ENCODE measurements at regions not wholly inside any gene's neighbourhood (a gene's known extent, or its start where the extent isn't known, plus 50 kb on each side); places are given as distances from the start of the nearest gene placed in this dataset.

GRCh38 chr17:83144421-83145357 is 65.3 kb downstream of the METRNL start:
- Mint-ChIP-seq H3K4me3 (no peak overlapping the region), H3K27ac (no peak overlapping the region), H3K27me3 (peaks cover 0 to 14% of the 10 kb centered on the region in 2 donors), H3K9me3 (no peaks in the 10 kb centered on the region), H3K36me3 (ENCODE audit: insufficient read depth) (no peaks in the 10 kb centered on the region), H3K4me1 (ENCODE audit: low read depth in 2 of 2) (no peaks in the 10 kb centered on the region)
- DNase-seq: no peak
- ATAC-seq (replicated peaks): no peak

GRCh38 chr17:83145358-83145738 is 65.9 kb downstream of the METRNL start:
- Mint-ChIP-seq H3K36me3 (ENCODE audit: insufficient read depth) (no peaks in the 10 kb centered on the region), H3K9me3 (no peaks in the 10 kb centered on the region), H3K27ac (no peak overlapping the region), H3K27me3 (peaks cover 0 to 14% of the 10 kb centered on the region in 2 donors), H3K4me1 (ENCODE audit: low read depth in 2 of 2) (no peaks in the 10 kb centered on the region), H3K4me3 (no peak overlapping the region)
- no peak for ATAC-seq (replicated peaks)
- DNase-seq: no peak

- H3K4me3 Mint-ChIP-seq: no peak overlapping the region
- H3K27ac Mint-ChIP-seq: peak overlapping the region in 1 of 2 donors; percentile 35
- peaks cover 0 to 2% of the 10 kb centered on the region in 2 donors for H3K4me1 Mint-ChIP-seq (ENCODE audit: low read depth in 2 of 2)
- ATAC-seq (replicated peaks): no peak
- no peaks in the 10 kb centered on the region for H3K36me3 Mint-ChIP-seq (ENCODE audit: insufficient read depth)
- H3K27me3 Mint-ChIP-seq: peaks cover 1 to 14% of the 10 kb centered on the region in 2 donors
- no peak for DNase-seq
- no peaks in the 10 kb centered on the region for H3K9me3 Mint-ChIP-seq
These were observed 66.4 kb downstream of the METRNL start for GRCh38 chr17:83145831-83146230.

- Mint-ChIP-seq H3K4me1 (ENCODE audit: low read depth in 2 of 2) (peaks cover 0 to 5% of the 10 kb centered on the region in 2 donors), H3K9me3 (no peaks in the 10 kb centered on the region), H3K27me3 (peaks cover 6 to 17% of the 10 kb centered on the region in 2 donors), H3K27ac (peak overlapping the region in 1 of 2 donors; percentile 35), H3K36me3 (ENCODE audit: insufficient read depth) (no peaks in the 10 kb centered on the region), H3K4me3 (no peak overlapping the region)
- ATAC-seq (replicated peaks) (no peak), DNase-seq (no peak)
These were observed 66.9 kb downstream of the METRNL start for GRCh38 chr17:83146347-83146746.

- H3K36me3 Mint-ChIP-seq (ENCODE audit: insufficient read depth): no peaks in the 10 kb centered on the region
- H3K4me3 Mint-ChIP-seq: no peak overlapping the region
These were observed 67.9 kb downstream of the METRNL start for GRCh38 chr17:83147280-83147679.

GRCh38 chr17:83148317-83149028 is 69.1 kb downstream of the METRNL start:
- Mint-ChIP-seq H3K4me3 (no peak overlapping the region), H3K36me3 (ENCODE audit: insufficient read depth) (no peaks in the 10 kb centered on the region), H3K4me1 (ENCODE audit: low read depth in 2 of 2) (peaks cover 2 to 5% of the 10 kb centered on the region in 2 donors), H3K9me3 (no peaks in the 10 kb centered on the region), H3K27me3 (peaks cover 7 to 21% of the 10 kb centered on the region in 2 donors), H3K27ac (peak overlapping the region in 1 of 2 donors; percentile 35)
- ATAC-seq (replicated peaks) (no peak), DNase-seq (no peak)

More at GRCh38 chr17:83147280-83147679, 67.9 kb downstream of the METRNL start:
- Mint-ChIP-seq H3K27ac (peak overlapping the region in 1 of 2 donors; percentile 31), H3K27me3 (peaks cover 7 to 21% of the 10 kb centered on the region in 2 donors), H3K9me3 (no peaks in the 10 kb centered on the region), H3K4me1 (ENCODE audit: low read depth in 2 of 2) (peaks cover 2 to 5% of the 10 kb centered on the region in 2 donors)
- no peak for DNase-seq
- ATAC-seq (replicated peaks): no peak

GRCh38 chr17:83149029-83149725 is 69.8 kb downstream of the METRNL start:
- Mint-ChIP-seq H3K9me3 (no peaks in the 10 kb centered on the region), H3K27me3 (peaks cover 7 to 21% of the 10 kb centered on the region in 2 donors), H3K27ac (no peak overlapping the region), H3K36me3 (ENCODE audit: insufficient read depth) (no peaks in the 10 kb centered on the region), H3K4me1 (ENCODE audit: low read depth in 2 of 2) (peaks cover 2 to 5% of the 10 kb centered on the region in 2 donors), H3K4me3 (no peak overlapping the region)
- DNase-seq (no peak), ATAC-seq (replicated peaks) (no peak)

- H3K27me3 Mint-ChIP-seq: peaks cover 7 to 21% of the 10 kb centered on the region in 2 donors
- ATAC-seq (replicated peaks): no peak
- no peak overlapping the region for H3K27ac Mint-ChIP-seq
- no peaks in the 10 kb centered on the region for H3K9me3 Mint-ChIP-seq
- no peak overlapping the region for H3K4me3 Mint-ChIP-seq
- no peak for DNase-seq
- no peaks in the 10 kb centered on the region for H3K36me3 Mint-ChIP-seq (ENCODE audit: insufficient read depth)
- H3K4me1 Mint-ChIP-seq (ENCODE audit: low read depth in 2 of 2): peaks cover 5% of the 10 kb centered on the region in 2 donors
These were observed 70.4 kb downstream of the METRNL start for GRCh38 chr17:83149761-83150251.

- H3K27ac Mint-ChIP-seq: peak overlapping the region; percentile 28 to 32
These were observed 71.1 kb downstream of the METRNL start for GRCh38 chr17:83150369-83151055.

GRCh38 chr17:83151056-83151441 is 71.6 kb downstream of the METRNL start:
- DNase-seq (no peak), ATAC-seq (replicated peaks) (no peak)
- Mint-ChIP-seq H3K27ac (peak overlapping the region in 1 of 2 donors; percentile 28), H3K9me3 (no peaks in the 10 kb centered on the region), H3K27me3 (peaks cover 15 to 24% of the 10 kb centered on the region in 2 donors), H3K4me3 (no peak overlapping the region), H3K4me1 (ENCODE audit: low read depth in 2 of 2) (peaks cover 5% of the 10 kb centered on the region in 2 donors), H3K36me3 (ENCODE audit: insufficient read depth) (no peaks in the 10 kb centered on the region)

More at GRCh38 chr17:83150369-83151055, 71.1 kb downstream of the METRNL start:
- H3K9me3 Mint-ChIP-seq: no peaks in the 10 kb centered on the region
- H3K4me1 Mint-ChIP-seq (ENCODE audit: low read depth in 2 of 2): peaks cover 5% of the 10 kb centered on the region in 2 donors
- no peaks in the 10 kb centered on the region for H3K36me3 Mint-ChIP-seq (ENCODE audit: insufficient read depth)
- H3K27me3 Mint-ChIP-seq: peaks cover 10 to 21% of the 10 kb centered on the region in 2 donors
- no peak for ATAC-seq (replicated peaks)
- no peak for DNase-seq
- no peak overlapping the region for H3K4me3 Mint-ChIP-seq

GRCh38 chr17:83151442-83152226 is 72.2 kb downstream of the METRNL start:
- Mint-ChIP-seq H3K27ac (peak overlapping the region in 1 of 2 donors; percentile 22), H3K27me3 (peaks cover 16 to 29% of the 10 kb centered on the region in 2 donors), H3K9me3 (no peaks in the 10 kb centered on the region), H3K4me3 (no peak overlapping the region), H3K36me3 (ENCODE audit: insufficient read depth) (no peaks in the 10 kb centered on the region), H3K4me1 (ENCODE audit: low read depth in 2 of 2) (peaks cover 5% of the 10 kb centered on the region in 2 donors)
- DNase-seq (no peak), ATAC-seq (replicated peaks) (no peak)

GRCh38 chr17:83152227-83152744 is 72.9 kb downstream of the METRNL start:
- no peak for DNase-seq
- peak overlapping the region in 1 of 2 donors; percentile 22 for H3K27ac Mint-ChIP-seq

More at GRCh38 chr17:83152227-83152744, 72.9 kb downstream of the METRNL start:
- no peak for ATAC-seq (replicated peaks)
- peaks cover 5% of the 10 kb centered on the region in 2 donors for H3K4me1 Mint-ChIP-seq (ENCODE audit: low read depth in 2 of 2)
- no peaks in the 10 kb centered on the region for H3K36me3 Mint-ChIP-seq (ENCODE audit: insufficient read depth)
- H3K4me3 Mint-ChIP-seq: no peak overlapping the region
- peaks cover 16 to 29% of the 10 kb centered on the region in 2 donors for H3K27me3 Mint-ChIP-seq
- H3K9me3 Mint-ChIP-seq: no peaks in the 10 kb centered on the region

Measured in effector memory CD8-positive, alpha-beta T cell (primary cell).